SU-DHL-6 (cell line): ENCODE measurements at regions not wholly inside any gene's neighbourhood (a gene's known extent, or its start where the extent isn't known, plus 50 kb on each side); places are given as distances from the start of the nearest gene placed in this dataset.

Experiments used
- H2AFZ ChIP-seq: fragments of 200-600 bp; sonication (generic); 2 replicates; pipeline ENCODE4 v1.6.1; 2014; ENCODE audit warnings: low read depth, mild to moderate bottlenecking, moderate library complexity, mixed read lengths, antibody characterized with exemption, low read length; ENCODE audit not compliant: severe bottlenecking
- H3F3A ChIP-seq: fragments of 200-600 bp; shearing (Covaris generic); 2 replicates; pipeline ENCODE4 v1.6.0; 2016; ENCODE audit warnings: antibody characterized with exemption, mild to moderate bottlenecking; ENCODE audit not compliant: insufficient read depth
- H3K27ac ChIP-seq: fragments of 200-600 bp; sonication (generic); 2 replicates; pipeline ENCODE4 v1.5.1; 2016; ENCODE audit warnings: low read depth, mild to moderate bottlenecking, low read length, moderate library complexity, mixed read lengths
- H3K27me3 ChIP-seq: fragments of 200-600 bp; sonication (generic), shearing (Covaris generic); 2 replicates; pipeline ENCODE4 v1.6.0; 2014; ENCODE audit warnings: mild to moderate bottlenecking, low read length
- H3K36me3 ChIP-seq: fragments of 200-600 bp; sonication (generic); 2 replicates; pipeline ENCODE4 v1.6.1; 2014; ENCODE audit warnings: mild to moderate bottlenecking, low read length, mixed read lengths
- H3K4me2 ChIP-seq: fragments of 300-600, 200-600 bp; shearing (Covaris generic), sonication (generic); 2 replicates; pipeline ENCODE4 v1.6.0; 2014; ENCODE audit warnings: low read length, low read depth, mild to moderate bottlenecking; ENCODE audit not compliant: poor library complexity, severe bottlenecking
- H3K4me3 ChIP-seq: fragments of 200-600 bp; sonication (generic); 2 replicates; pipeline ENCODE4 v1.5.1; 2014; ENCODE audit warnings: antibody characterized with exemption, low read length, mild to moderate bottlenecking, mixed read lengths; ENCODE audit not compliant: insufficient read depth, poor library complexity, severe bottlenecking
- H3K79me2 ChIP-seq: fragments of 200-600 bp; sonication (generic); 2 replicates; pipeline ENCODE4 v1.6.1; 2014; ENCODE audit warnings: mild to moderate bottlenecking, low read length, moderate library complexity; ENCODE audit not compliant: insufficient read depth
- H3K9ac ChIP-seq: fragments of 200-600 bp; sonication (generic); 2 replicates; pipeline ENCODE4 v1.7.0; 2014; ENCODE audit warnings: mild to moderate bottlenecking, low read length
- H3K9me2 ChIP-seq: fragments of 200-600 bp; sonication (generic); replicated peaks from 2 replicates; pipeline ENCODE4 v1.6.1; 2014; ENCODE audit warnings: low read length; ENCODE audit not compliant: insufficient read depth
- H3K9me3 ChIP-seq: fragments of 200-600 bp; sonication (generic); 2 replicates; pipeline ENCODE4 v1.6.1; 2014; ENCODE audit warnings: low read length, mixed read lengths; ENCODE audit not compliant: insufficient read depth
- H4K20me1 ChIP-seq: fragments of 200-600 bp; sonication (generic); 2 replicates; pipeline ENCODE4 v1.6.1; 2014; ENCODE audit warnings: low read depth, mild to moderate bottlenecking, antibody characterized with exemption, low read length, moderate library complexity, mixed read lengths
- CTCF ChIP-seq: fragments of 200-600 bp; sonication (generic); IDR thresholded peaks from one replicate; pipeline ENCODE4 v1.5.1; 2017; ENCODE audit warnings: antibody characterized with exemption, mild to moderate bottlenecking, low read length, moderate library complexity; ENCODE audit not compliant: insufficient read depth, poor library complexity, severe bottlenecking
- EZH2phosphoT487 ChIP-seq: fragments of 200-600 bp; sonication (generic), shearing (Covaris generic); conservative IDR thresholded peaks from 2 replicates; pipeline ENCODE4 v1.6.1; 2018; ENCODE audit warnings: mild to moderate bottlenecking, antibody characterized with exemption, low read length, moderate library complexity, mixed read lengths

- TF ChIP-seq EZH2phosphoT487 (no peak), CTCF (no peak)
- Histone ChIP-seq H3K27ac (no peak overlapping the region), H3K9ac (no peak overlapping the region), H4K20me1 (no peaks in the 10 kb centered on the region), H3K9me3 (no peaks in the 10 kb centered on the region), H3K79me2 (no peaks in the 10 kb centered on the region), H3K36me3 (no peaks in the 10 kb centered on the region), H3K4me2 (no peak overlapping the region), H3F3A (no peaks in the 10 kb centered on the region), H3K27me3 (no peaks in the 10 kb centered on the region), H3K4me3 (no peak overlapping the region), H2AFZ (no peak overlapping the region), H3K9me2 (no peaks in the 10 kb centered on the region)
Measured at GRCh38 chr18:60485201-60485600, 112.6 kb upstream of the MC4R start.

GRCh38 chr18:60493066-60493465 is 120.5 kb upstream of the MC4R start:
- no peaks in the 10 kb centered on the region for H3K9me2 ChIP-seq

GRCh38 chr18:60499675-60500074 is 127.1 kb upstream of the MC4R start:
- Histone ChIP-seq H3K9ac (no peak overlapping the region), H4K20me1 (no peaks in the 10 kb centered on the region), H3K27ac (no peak overlapping the region), H3K79me2 (no peaks in the 10 kb centered on the region), H3K27me3 (no peaks in the 10 kb centered on the region), H2AFZ (no peak overlapping the region), H3K36me3 (no peaks in the 10 kb centered on the region), H3K9me2 (no peaks in the 10 kb centered on the region), H3F3A (no peaks in the 10 kb centered on the region), H3K4me2 (no peak overlapping the region), H3K9me3 (no peaks in the 10 kb centered on the region), H3K4me3 (no peak overlapping the region)
- TF ChIP-seq CTCF (no peak), EZH2phosphoT487 (no peak)

More at GRCh38 chr18:60493066-60493465, 120.5 kb upstream of the MC4R start:
- Histone ChIP-seq H3K79me2 (no peaks in the 10 kb centered on the region), H3K4me2 (no peak overlapping the region), H2AFZ (no peak overlapping the region), H3K36me3 (no peaks in the 10 kb centered on the region), H3K9me3 (no peaks in the 10 kb centered on the region), H3K4me3 (no peak overlapping the region), H3K9ac (no peak overlapping the region), H4K20me1 (no peaks in the 10 kb centered on the region), H3F3A (no peaks in the 10 kb centered on the region), H3K27me3 (no peaks in the 10 kb centered on the region), H3K27ac (no peak overlapping the region)
- no peak for TF ChIP-seq CTCF
- no peak for TF ChIP-seq EZH2phosphoT487

- Histone ChIP-seq H2AFZ (no peak overlapping the region), H3K4me3 (no peak overlapping the region), H3K27ac (no peak overlapping the region), H4K20me1 (no peaks in the 10 kb centered on the region), H3K9me3 (no peaks in the 10 kb centered on the region), H3K79me2 (no peaks in the 10 kb centered on the region), H3K9me2 (no peaks in the 10 kb centered on the region), H3K9ac (no peak overlapping the region), H3F3A (no peaks in the 10 kb centered on the region), H3K36me3 (no peaks in the 10 kb centered on the region), H3K27me3 (no peaks in the 10 kb centered on the region), H3K4me2 (no peak overlapping the region)
- no peak for TF ChIP-seq EZH2phosphoT487
- TF ChIP-seq CTCF: no peak
Measured at GRCh38 chr18:60500960-60501359, 128.4 kb upstream of the MC4R start.
